GM21825 (cell line): ENCODE measurements at regions not wholly inside any gene's neighbourhood (a gene's known extent, or its start where the extent isn't known, plus 50 kb on each side); places are given as distances from the start of the nearest gene placed in this dataset.

Source experiments
- ATAC-seq: cut with Tn5 transposase; IDR thresholded peaks from one replicate; pipeline ENCODE4 v1.9.1; 2021; ENCODE audit warnings: mild to moderate bottlenecking, moderate library complexity; ENCODE audit not compliant: unreplicated experiment

DNA sequence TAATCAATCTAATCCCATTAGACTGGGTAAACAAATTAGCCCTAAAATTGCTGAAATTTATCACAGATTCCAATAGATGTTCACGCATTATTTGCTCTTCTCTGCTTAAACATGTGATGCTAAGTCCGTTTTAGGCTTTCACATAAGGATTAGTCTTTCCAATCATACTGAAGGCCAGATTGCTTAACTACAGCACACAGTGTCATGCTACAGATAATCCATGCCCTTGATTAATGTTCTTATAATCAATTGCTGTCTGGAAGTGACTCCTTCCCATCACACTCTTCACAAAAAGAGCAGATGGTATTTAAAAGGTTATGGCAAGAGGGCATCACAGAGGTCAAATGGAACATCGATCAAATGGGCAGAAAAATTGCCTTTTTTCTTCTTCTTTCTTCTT, 471.5 kb upstream of the ROBO1 start:
- ATAC-seq: no peak

GRCh38 chr3:80238606-80239005, 470.8 kb upstream of the ROBO1 start:
- no peak for ATAC-seq

DNA sequence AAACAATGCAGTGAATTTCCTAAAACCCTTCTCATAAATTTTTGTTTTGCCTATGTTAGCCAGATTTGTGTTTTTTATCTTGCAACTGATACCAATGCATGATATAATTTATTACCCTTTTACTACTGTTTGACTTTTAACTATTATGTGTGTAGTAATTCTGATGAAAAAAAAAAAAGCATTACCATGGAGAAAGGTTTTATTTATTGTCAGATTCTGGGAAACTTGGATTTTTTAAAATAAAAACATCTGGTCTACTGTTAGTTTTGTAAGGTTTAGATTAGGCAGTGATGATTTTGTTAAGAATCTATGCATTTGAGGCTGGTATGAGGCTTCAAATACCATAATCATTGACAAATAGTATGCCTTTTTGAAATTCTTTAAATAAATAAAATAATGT, 470.4 kb upstream of the ROBO1 start:
- ATAC-seq: no peak

GRCh38 chr3:80234706-80235105, 466.9 kb upstream of the ROBO1 start:
- no peak for ATAC-seq

- ATAC-seq: no peak
Observed at GRCh38 chr3:80233576-80233975, 465.8 kb upstream of the ROBO1 start.

DNA sequence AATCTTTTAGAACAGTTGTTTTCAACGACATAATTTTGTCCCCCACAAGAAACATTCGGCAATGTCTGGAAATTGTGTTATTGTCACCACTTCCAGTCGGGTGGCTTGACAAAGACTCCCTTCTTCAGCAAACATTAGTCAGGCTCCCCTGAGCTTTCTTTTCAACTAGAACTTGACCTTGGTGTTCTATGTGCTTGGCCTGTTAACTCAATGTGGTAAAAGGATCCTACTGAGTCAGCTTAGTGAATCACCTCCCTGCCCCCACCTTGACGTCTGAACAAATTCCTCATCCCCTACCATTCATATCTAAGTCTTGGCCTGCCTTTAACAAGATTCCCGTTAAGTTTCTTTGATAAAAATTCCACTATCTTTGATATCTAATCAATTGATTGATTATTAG, 465.0 kb upstream of the ROBO1 start:
- ATAC-seq: no peak

- no peak for ATAC-seq
Observed at GRCh38 chr3:80230962-80231361, 463.2 kb upstream of the ROBO1 start.

DNA sequence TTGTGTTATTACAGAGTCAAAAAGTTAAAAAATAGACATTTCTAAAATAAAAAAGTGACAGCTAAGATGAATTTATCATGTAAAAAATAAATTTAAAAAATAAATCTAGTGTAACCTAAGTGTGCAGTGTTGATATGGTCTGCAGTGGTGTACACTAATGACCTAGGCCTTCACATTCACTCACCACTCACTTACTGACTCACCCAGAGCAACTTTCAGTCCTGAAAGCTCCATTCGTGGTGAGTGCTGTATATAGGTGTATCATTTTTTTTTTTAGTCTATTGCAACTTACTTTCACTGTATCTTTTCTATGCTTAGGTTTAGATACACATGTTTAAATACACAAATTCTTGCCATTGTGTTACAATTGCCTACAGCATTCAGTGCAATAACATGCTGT, 459.4 kb upstream of the ROBO1 start:
- ATAC-seq: no peak

DNA sequence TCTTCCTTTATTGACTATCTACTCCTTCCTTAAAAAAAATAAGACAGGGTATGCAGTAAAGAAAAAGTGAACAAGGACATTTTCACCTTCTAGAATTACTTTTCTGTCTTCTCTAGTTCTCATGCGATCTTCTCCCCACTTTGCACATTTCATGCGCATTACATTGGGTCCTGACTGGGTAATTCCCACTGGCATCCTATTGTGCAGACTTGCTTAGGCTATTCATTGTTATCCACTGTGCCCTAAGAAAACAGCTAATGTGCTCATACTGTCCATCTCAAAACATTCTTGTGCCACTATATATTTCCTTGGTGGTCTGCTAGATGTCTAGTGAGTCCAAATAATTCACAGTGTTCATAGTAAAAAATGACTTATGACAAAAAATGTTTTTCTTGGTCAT, 447.4 kb upstream of the ROBO1 start:
- ATAC-seq: no peak

DNA sequence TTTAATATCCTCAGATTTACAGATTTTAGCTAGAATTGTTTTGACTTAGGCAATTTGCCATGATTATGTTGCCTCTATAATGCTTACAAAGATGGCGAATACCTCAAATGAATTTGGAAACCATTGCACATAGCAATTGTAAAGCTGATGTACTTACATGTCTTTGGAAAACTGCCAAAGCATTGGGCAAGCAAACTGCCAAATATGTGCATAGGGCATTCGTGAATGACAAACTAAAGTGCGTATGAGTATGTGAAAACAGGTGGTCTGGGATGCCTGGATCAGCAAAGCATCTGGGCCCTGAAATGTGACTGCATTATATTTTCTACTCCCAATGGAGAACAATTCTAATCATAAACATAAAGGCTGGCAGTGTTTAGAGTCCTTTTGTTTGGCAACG, 445.3 kb upstream of the ROBO1 start:
- ATAC-seq: no peak

DNA sequence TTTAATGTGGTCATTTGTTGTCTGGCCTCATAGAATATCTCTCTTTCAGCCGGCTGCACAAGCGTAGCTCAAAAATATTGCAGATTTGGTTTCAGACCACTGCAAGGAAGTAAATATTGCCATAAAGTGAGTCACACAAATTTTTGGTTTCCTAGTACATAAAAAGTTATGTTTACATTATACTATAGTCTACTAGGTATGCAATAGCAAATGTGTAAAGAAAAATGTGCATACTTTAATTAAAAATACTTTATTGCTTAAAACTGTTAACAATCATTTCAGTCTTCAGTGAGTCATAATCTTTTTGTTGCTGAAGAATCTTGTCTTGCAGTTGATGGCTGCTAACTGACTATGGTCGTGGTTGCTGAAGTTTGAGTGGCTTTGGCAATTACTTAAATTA, 425.1 kb upstream of the ROBO1 start:
- ATAC-seq: no peak

DNA sequence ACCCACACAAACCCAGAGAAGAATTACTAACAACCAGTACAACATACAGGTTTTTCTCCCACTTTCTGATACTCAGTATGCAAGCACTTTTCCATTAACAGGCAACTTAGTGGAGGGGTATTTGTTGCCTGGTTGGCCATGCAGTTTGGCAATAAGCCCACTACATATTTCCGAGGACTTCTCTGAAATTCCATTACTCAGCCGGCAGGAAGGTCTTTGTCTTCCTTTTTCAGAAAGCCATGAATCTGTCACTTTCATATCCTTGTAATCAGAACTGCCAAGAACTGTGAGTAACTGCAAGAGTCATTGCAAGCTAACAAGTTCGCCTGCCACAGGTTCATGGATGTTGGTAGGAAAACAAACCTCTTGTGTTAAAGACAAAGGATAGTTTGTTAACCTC, 422.3 kb upstream of the ROBO1 start:
- no peak for ATAC-seq

DNA sequence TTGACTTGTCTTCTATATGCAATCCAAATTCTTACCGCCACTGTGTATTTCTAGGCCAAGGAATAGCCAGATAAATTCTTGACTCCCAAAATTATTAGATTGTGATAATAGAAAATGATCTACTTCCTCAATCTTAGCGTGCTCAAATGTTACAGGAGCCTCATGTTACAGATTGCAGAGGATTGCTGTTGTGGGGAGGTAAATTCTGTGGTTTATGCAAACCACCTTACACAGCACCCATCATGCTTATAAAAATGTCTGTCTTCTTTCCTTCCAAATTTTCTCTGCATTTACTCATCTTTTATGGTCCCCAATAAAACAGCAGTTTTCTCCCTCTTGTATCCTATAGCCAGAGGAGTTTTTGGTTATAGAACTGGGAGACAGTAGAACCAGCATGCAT, 420.2 kb upstream of the ROBO1 start:
- ATAC-seq: no peak

GRCh38 chr3:80159990-80160506, 392.2 kb upstream of the ROBO1 start:
- ATAC-seq: no peak

- no peak for ATAC-seq
Observed at GRCh38 chr3:80158332-80158731, 390.5 kb upstream of the ROBO1 start.

- no peak for ATAC-seq
Observed at GRCh38 chr3:80157546-80157945, 389.7 kb upstream of the ROBO1 start.

- no peak for ATAC-seq
Observed at GRCh38 chr3:80152692-80153091, 384.9 kb upstream of the ROBO1 start.

- ATAC-seq: no peak
Observed at GRCh38 chr3:80142714-80143113, 374.9 kb upstream of the ROBO1 start.

- no peak for ATAC-seq
Observed at GRCh38 chr3:80141557-80141956, 373.8 kb upstream of the ROBO1 start.

DNA sequence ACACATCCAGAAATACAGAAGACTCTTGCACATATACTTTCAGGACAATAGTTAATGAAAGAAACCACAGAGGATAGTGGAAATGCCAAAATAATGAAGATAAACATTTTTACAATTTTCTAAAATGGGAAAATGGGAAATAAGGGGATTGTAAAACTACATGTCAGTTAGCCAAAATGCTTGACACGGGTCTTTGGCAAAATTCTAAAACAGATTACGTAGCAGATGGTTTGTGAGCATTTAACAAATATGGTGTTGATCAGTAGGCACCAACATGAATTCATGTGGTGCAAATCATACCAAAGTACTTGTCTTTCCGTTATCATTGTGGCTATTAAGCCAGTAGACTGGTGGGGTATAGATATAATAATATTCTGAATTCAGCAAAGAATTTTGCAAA, 348.5 kb upstream of the ROBO1 start:
- ATAC-seq: no peak

GRCh38 chr3:80114694-80115093, 346.9 kb upstream of the ROBO1 start:
- no peak for ATAC-seq

DNA sequence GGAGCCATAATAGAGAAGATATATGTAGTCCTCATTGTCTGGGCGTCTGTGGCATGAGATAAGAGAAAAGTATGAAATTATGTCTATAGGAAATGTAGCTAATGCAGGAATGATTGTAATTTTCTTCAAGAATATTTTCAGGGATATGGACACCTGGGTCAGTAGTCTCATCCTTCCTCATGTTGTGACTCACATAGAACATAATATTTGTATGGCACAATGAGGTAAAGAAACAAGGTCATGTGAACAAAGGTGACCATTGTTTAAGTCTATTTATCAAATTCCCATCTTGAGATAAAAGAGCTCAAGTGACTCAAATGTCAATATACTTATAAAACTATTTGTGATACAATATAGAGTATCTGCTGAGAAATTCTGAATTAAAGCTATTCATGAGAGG, 345.5 kb upstream of the ROBO1 start:
- ATAC-seq: no peak

DNA sequence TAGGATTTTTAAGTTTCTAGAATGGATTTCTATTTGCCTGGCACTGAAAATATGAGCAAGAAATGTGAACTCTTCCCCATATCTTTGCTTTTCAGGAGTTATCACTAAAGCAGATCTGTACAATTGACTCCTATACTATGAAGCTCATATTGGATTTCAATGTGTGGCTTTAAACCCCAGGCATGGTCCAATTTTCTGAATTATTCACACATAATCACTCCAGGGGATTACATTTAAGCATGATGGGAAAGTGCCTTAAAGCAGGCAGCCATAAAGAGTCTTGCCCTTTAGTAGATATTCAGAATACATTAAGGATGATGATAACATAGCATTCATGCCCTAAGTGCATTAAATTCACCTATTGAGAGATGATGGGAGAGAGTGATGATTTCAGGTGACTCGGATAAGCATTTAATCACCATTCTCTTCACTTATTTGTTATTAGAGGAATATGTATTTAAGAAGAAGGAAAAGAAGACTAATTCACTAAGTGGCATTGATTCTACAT, 331.8 kb upstream of the ROBO1 start:
- ATAC-seq: no peak

DNA sequence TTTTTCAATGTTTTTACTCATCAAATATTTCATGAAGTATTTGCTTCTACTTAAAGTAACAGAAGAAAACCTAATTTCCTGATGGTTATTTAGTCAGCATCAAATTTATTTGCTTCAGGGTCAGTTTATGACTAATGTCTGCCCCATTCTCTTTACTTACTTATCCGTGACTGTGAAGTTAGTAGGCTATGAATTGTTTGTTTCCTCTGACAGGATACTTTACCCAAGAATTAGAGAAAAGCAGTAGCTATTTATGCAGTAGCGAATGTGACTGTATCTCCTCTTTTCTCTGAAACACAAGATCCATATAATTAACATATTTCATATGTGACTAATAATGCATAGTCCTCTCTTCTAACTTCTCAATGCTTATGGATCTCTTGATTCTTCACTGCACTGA, 329.9 kb upstream of the ROBO1 start:
- ATAC-seq: no peak
